ENCODE measurements at regions not wholly inside any gene's neighbourhood (a gene's known extent, or its start where the extent isn't known, plus 50 kb on each side); places are given as distances from the start of the nearest gene placed in this dataset.

DNA sequence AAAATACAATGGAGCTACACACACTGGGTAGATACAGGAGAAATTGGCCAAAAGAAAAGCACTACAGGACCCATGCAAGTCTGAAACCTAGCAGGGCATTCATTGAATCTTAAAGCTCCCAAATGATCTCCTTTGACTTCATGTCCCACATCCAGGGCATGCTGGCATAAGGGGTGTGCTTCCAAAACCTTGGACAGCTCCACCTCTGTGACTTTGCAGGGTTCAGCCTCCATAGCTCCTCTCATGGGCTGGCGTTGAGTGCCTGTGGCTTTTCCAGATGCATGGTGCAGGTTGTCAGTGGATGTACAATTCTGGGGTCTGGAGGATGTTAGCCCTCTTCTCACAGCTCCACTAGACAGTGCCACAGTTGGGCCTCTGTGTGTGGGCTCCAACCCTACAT is 626.3 kb upstream of the POT1 start:
- no peaks in the 10 kb centered on the region for H3F3A ChIP-seq (ENCODE audit: insufficient read depth, low read length)
- TF ChIP-seq EZH2 (IDR thresholded peaks at IDR 0.05; ENCODE audit: borderline replicate concordance, low read length) (no peak), CTCF (IDR thresholded peaks at IDR 0.05; ENCODE audit: low read length) (no peak)
- H3K9me2 ChIP-seq (ENCODE audit: low read depth, low read length), result 0 out of 2 replicates have a peak, but pooled peaks cover 5% of the 10 kb centered on the region
- no peak overlapping the region for H3K9ac ChIP-seq (ENCODE audit: low read length)
- no peak overlapping the region for H3K4me3 ChIP-seq (ENCODE audit: low read depth, low read length, poor library complexity, severe bottlenecking)
- H3K4me2 ChIP-seq (ENCODE audit: low read length), result no peak overlapping the region
- H3K27ac ChIP-seq (ENCODE audit: low read depth, low read length, poor library complexity, severe bottlenecking), result no peak overlapping the region
- no peaks in the 10 kb centered on the region for H3K27me3 ChIP-seq (ENCODE audit: insufficient read depth, low read length)
- no peak overlapping the region for H2AFZ ChIP-seq (ENCODE audit: low read length)
- H3K4me1 ChIP-seq (ENCODE audit: insufficient read depth, low read length, severe bottlenecking), result no peaks in the 10 kb centered on the region
- H4K20me1 ChIP-seq (ENCODE audit: insufficient read depth, low read length), result no peaks in the 10 kb centered on the region
- H3K36me3 ChIP-seq (ENCODE audit: insufficient read depth, low read length), result no peaks in the 10 kb centered on the region
- H3K9me3 ChIP-seq (ENCODE audit: low read length), result no peaks in the 10 kb centered on the region
- no peaks in the 10 kb centered on the region for H3K79me2 ChIP-seq (ENCODE audit: insufficient read depth, low read length)

- Histone ChIP-seq H3K4me1 (ENCODE audit: insufficient read depth, low read length, severe bottlenecking) (no peaks in the 10 kb centered on the region), H3K9ac (ENCODE audit: low read length) (no peak overlapping the region), H4K20me1 (ENCODE audit: insufficient read depth, low read length) (no peaks in the 10 kb centered on the region; the same call in 1 of the 2 replicates), H3K9me3 (ENCODE audit: low read length) (no peaks in the 10 kb centered on the region), H3K27ac (ENCODE audit: low read depth, low read length, poor library complexity, severe bottlenecking) (no peak overlapping the region), H2AFZ (ENCODE audit: low read length) (no peak overlapping the region), H3K79me2 (ENCODE audit: insufficient read depth, low read length) (no peaks in the 10 kb centered on the region), H3K4me3 (ENCODE audit: low read depth, low read length, poor library complexity, severe bottlenecking) (no peak overlapping the region), H3F3A (ENCODE audit: insufficient read depth, low read length) (no peaks in the 10 kb centered on the region), H3K4me2 (ENCODE audit: low read length) (no peak overlapping the region), H3K36me3 (ENCODE audit: insufficient read depth, low read length) (no peaks in the 10 kb centered on the region), H3K9me2 (ENCODE audit: low read depth, low read length) (peaks cover 8% of the 10 kb centered on the region), H3K27me3 (ENCODE audit: insufficient read depth, low read length) (no peaks in the 10 kb centered on the region)
- TF ChIP-seq EZH2 (IDR thresholded peaks at IDR 0.05; ENCODE audit: borderline replicate concordance, low read length) (no peak), CTCF (IDR thresholded peaks at IDR 0.05; ENCODE audit: low read length) (no peak)
Measured at GRCh38 chr7:125551008-125551407, 621.4 kb upstream of the POT1 start.

GRCh38 chr7:125547505-125547904 is 617.9 kb upstream of the POT1 start:
- TF ChIP-seq CTCF (IDR thresholded peaks at IDR 0.05; ENCODE audit: low read length) (no peak), EZH2 (IDR thresholded peaks at IDR 0.05; ENCODE audit: borderline replicate concordance, low read length) (no peak)
- no peak overlapping the region for H3K9ac ChIP-seq (ENCODE audit: low read length)
- no peak overlapping the region for H3K27ac ChIP-seq (ENCODE audit: low read depth, low read length, poor library complexity, severe bottlenecking)
- no peaks in the 10 kb centered on the region for H3K9me3 ChIP-seq (ENCODE audit: low read length)
- no peaks in the 10 kb centered on the region for H3K36me3 ChIP-seq (ENCODE audit: insufficient read depth, low read length)
- no peaks in the 10 kb centered on the region for H3F3A ChIP-seq (ENCODE audit: insufficient read depth, low read length)
- H3K9me2 ChIP-seq (ENCODE audit: low read depth, low read length), result peaks cover 8% of the 10 kb centered on the region
- no peak overlapping the region for H3K4me2 ChIP-seq (ENCODE audit: low read length)
- no peak overlapping the region for H2AFZ ChIP-seq (ENCODE audit: low read length)
- H4K20me1 ChIP-seq (ENCODE audit: insufficient read depth, low read length), result no peaks in the 10 kb centered on the region; the same call in 1 of the 2 replicates
- H3K4me3 ChIP-seq (ENCODE audit: low read depth, low read length, poor library complexity, severe bottlenecking), result no peak overlapping the region
- H3K4me1 ChIP-seq (ENCODE audit: insufficient read depth, low read length, severe bottlenecking), result no peaks in the 10 kb centered on the region
- H3K27me3 ChIP-seq (ENCODE audit: insufficient read depth, low read length), result no peaks in the 10 kb centered on the region
- H3K79me2 ChIP-seq (ENCODE audit: insufficient read depth, low read length), result no peaks in the 10 kb centered on the region

Measured in OCI-LY1 (cell line).